Suppressor macrophage treated with lipopolysaccharide for 1 hour (primary cell): ENCODE measurements at regions not wholly inside any gene's neighbourhood (a gene's known extent, or its start where the extent isn't known, plus 50 kb on each side); places are given as distances from the start of the nearest gene placed in this dataset.

Experiments
- DNase-seq, 3 donors: peaks; one replicate each; pipeline ENCODE4 v3.0.0-alpha.2; 2020 to 2022

GRCh38 chr2:239905884-239906654 is 119.1 kb downstream of the NDUFA10 start:
- DNase-seq: no peak

GRCh38 chr2:239905306-239905705 is 119.8 kb downstream of the NDUFA10 start:
- DNase-seq: no peak

GRCh38 chr2:239904496-239904895 is 120.6 kb downstream of the NDUFA10 start:
- no peak for DNase-seq

GRCh38 chr2:239903803-239904202 is 121.3 kb downstream of the NDUFA10 start:
- no peak for DNase-seq

- DNase-seq: no peak
These were observed 121.9 kb downstream of the NDUFA10 start for GRCh38 chr2:239903210-239903609.

DNA sequence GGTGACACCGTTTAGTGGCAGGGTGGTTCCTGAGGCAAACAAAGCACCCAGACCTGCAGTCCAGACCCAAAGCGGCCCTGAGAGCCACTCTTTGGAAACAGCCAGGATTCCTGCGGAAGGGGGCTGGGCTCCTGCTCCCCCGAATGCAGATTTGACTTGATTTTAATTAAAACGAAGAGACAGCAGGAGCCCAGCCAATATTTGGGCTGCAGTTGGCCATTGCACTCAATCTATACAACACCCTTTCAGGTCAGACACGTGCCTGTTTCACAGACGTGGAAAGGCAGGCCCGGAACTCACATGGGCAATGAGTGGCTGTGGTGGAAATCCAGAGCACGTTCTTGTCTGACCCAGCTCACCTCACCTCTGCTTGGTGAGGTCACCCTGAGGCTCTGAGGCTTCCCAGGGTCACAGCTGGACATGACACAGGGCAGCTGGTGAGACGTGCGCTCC is 122.4 kb downstream of the NDUFA10 start:
- no peak for DNase-seq

- DNase-seq: no peak
These were observed 126.7 kb downstream of the NDUFA10 start for GRCh38 chr2:239898292-239898925.

- no peak for DNase-seq
These were observed 127.4 kb downstream of the NDUFA10 start for GRCh38 chr2:239897596-239898235.

DNA sequence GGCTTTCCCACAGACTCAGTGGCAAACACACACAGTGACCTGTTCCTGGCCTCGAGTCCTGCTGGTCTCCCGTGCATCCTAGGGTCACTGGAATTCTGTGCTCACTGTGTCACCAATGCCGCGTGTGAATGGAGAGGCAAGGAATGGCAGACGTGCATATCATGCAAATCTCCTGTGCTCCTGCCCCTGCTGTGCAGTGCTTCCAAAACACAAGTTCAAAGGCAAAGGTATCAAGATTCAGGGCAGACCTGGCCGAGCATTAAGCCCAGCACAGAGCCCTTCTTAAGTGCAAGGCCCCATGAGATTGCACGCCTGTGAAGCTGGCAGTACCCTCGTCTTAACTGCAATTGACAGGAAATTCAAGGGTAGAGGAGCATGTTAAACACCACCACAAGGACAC is 129.1 kb downstream of the NDUFA10 start:
- DNase-seq: no peak

- peak; percentile 67 to 80 (median 78) for DNase-seq
These were observed 129.5 kb downstream of the NDUFA10 start for GRCh38 chr2:239895669-239896068.

- DNase-seq: no peak
These were observed 130.0 kb downstream of the NDUFA10 start for GRCh38 chr2:239895116-239895515.

DNA sequence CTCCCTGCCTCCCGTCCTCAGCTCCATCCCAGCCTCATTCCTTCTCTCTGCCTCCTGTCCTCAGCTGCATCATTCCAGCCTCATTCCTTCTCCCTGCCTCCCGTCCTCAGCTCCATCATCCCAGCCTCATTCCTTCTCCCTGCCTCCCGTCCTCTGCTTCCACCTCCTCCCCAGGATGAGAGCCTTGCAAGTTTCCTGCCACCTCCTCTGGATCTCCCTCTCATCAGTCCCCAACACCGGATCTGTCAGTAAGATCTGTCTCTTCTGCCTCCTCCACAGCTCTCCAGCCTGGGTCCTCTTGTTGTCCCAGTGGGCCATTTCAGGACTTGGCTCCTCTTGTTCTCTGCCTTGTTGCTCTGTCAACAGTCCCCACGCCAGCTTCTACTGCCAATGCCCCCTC is 130.9 kb downstream of the NDUFA10 start:
- DNase-seq: no peak

DNA sequence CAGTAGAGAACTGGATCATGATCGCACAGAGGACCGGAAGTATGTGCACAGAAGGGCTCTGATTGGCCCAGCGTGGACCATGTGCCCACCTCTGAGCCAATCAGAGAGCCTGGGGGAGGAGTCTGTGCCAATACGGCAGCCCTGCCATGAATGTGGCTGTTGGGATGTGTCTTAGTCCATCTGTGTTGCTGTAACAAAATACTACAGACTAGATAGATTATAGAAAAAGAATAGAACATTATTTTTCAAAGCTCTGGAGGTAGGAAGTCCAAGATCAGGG is 132.0 kb downstream of the NDUFA10 start:
- no peak for DNase-seq

GRCh38 chr2:239892441-239893235 is 132.5 kb downstream of the NDUFA10 start:
- no peak for DNase-seq

DNA sequence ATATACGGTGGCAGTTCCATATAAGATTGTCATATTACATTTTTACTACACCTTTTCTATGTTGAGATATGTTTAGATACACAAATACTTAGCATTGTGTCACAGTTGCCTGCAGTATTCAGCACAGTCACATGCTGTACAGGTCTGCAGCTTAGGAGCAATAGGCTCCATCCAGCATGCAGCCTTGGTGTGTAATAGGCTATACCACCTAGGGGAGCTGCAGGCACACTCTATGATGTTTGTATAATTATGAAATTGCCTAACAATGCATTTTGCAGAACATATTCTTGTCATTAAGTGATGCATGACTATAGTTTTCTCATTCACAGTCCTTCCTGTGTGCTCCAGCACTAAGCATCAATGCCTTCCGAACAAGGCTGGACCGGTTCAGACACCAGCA is 133.4 kb downstream of the NDUFA10 start:
- no peak for DNase-seq

DNA sequence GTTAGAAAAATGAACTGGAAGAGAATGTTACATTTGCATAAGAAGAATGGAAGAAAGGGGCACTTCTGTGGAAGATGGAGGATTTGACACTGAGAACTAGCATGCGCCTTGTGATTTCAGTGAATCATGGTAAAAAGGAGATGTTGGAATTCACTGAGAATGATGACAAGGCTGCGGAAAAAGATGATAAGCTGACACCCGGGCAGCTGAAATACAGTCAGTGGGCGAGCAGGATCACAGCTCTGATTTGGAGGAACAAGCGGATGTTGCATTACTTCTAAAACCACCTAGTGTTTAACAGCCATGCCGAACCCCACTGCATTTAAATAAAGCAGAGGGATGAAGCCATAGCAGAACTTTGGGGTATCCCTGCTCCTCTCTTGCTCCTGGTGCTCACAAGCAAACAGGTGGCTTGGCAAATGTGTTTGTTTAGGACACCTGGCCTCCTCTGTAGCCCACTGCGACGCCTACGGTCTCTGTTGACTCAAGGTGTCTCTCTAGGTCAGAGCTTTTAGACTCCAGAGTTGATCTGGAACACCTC is 134.9 kb downstream of the NDUFA10 start:
- peak; percentile 47 to 56 (median 53) for DNase-seq

DNA sequence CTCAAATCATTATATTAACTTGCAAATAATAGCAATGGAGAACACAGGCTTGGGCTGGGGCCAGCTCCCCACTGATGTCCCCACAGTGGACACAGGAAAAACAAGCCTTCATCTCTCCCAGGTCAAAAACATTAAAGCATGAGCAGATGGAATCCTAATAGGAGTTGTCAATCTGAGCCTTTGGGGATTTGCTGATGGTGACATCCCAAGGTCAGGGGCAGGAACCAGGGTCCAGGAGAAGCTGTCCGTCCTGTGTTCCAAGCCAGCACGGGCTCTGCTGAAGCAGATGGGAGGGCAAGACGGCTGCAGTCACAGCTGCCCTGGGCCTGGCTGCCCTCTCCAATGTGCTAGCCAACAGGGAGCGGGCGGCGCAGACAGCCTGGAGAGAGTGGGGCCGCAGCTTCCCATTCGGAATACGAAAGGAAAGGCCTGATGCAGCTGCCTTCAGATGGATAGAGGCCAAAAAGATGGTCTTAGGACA is 135.5 kb downstream of the NDUFA10 start:
- DNase-seq: no peak

- DNase-seq: no peak
These were observed 137.5 kb downstream of the NDUFA10 start for GRCh38 chr2:239887604-239888003.

- DNase-seq: no peak
These were observed 138.4 kb downstream of the NDUFA10 start for GRCh38 chr2:239886781-239887180.

GRCh38 chr2:239884875-239885274 is 140.3 kb downstream of the NDUFA10 start:
- DNase-seq: no peak

GRCh38 chr2:239884051-239884405 is 141.1 kb downstream of the NDUFA10 start:
- DNase-seq: no peak

DNA sequence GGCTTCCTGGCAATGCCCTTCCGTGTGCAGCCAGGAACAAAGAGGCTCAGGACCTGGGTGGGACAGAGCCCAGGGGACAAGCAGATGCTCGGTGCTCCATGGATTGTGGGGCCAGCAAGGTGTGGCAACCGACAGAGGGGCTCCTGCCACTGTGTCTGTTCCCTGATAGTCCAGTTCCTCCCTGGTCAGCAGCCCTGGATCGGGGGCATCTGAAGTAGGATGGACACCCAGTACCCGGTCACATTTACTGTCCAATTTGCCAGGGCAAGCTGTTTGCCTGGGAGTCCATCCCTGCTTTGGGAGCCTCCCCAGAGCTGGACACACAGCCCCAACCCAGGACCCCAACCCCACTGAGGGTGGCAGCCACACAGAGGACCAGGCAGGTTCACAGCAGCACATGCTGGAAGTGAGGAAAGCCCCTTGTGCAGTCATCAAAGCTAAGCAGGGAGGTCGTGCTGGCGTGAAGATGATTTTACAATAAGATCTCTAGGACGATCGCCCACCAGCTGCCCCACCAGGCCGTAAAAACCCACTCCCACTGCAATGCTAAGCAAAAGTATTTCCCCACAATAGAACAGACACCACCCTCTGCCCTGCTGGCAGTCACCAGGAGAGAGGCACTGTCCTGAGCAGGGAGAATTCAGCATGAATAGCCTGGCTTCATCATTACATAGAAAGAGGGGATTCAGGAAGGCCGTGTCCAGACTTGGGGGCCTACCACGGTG is 141.7 kb downstream of the NDUFA10 start:
- DNase-seq: no peak
